ENCODE measurements at regions not wholly inside any gene's neighbourhood (a gene's known extent, or its start where the extent isn't known, plus 50 kb on each side); places are given as distances from the start of the nearest gene placed in this dataset.

GRCh38 chr13:31068119-31068423, 93.6 kb downstream of the HSPH1 start:
- TF ChIP-seq CTCF (IDR thresholded peaks at IDR 0.05) (no peak), POLR2AphosphoS5 (IDR thresholded peaks at IDR 0.05) (no peak), EP300 (IDR thresholded peaks at IDR 0.05; ENCODE audit: low read depth) (no peak)

All from transverse colon (tissue), 4 donors.